ENCODE measurements at regions not wholly inside any gene's neighbourhood (a gene's known extent, or its start where the extent isn't known, plus 50 kb on each side); places are given as distances from the start of the nearest gene placed in this dataset.
A peak's percentile ranks its signal among the peaks of the same experiment; 100 is the strongest.

- no peak for DNase-seq (ENCODE audit: low read depth)
These were observed 112.2 kb upstream of the PJA1 start for GRCh38 chrX:69277369-69277990.

GRCh38 chrX:69268611-69269010, 103.4 kb upstream of the PJA1 start:
- no peak for DNase-seq (ENCODE audit: low read depth)

- no peak for DNase-seq (ENCODE audit: low read depth)
These were observed 98.9 kb upstream of the PJA1 start for GRCh38 chrX:69264158-69264581.

- DNase-seq (ENCODE audit: low read depth), result no peak
These were observed 98.1 kb upstream of the PJA1 start for GRCh38 chrX:69263251-69263820.

GRCh38 chrX:69262036-69262936, 97.0 kb upstream of the PJA1 start:
- DNase-seq (ENCODE audit: low read depth), result no peak

GRCh38 chrX:69260169-69260568, 94.9 kb upstream of the PJA1 start:
- DNase-seq (ENCODE audit: low read depth), result no peak

GRCh38 chrX:69258893-69259292, 93.6 kb upstream of the PJA1 start:
- no peak for DNase-seq (ENCODE audit: low read depth)

- no peak for DNase-seq (ENCODE audit: low read depth)
These were observed 92.4 kb upstream of the PJA1 start for GRCh38 chrX:69257499-69258127.

- DNase-seq (ENCODE audit: low read depth), result no peak
These were observed 91.0 kb upstream of the PJA1 start for GRCh38 chrX:69256291-69256565.

- no peak for DNase-seq (ENCODE audit: low read depth)
These were observed 90.4 kb upstream of the PJA1 start for GRCh38 chrX:69255441-69256290.

GRCh38 chrX:69253821-69254220, 88.6 kb upstream of the PJA1 start:
- no peak for DNase-seq (ENCODE audit: low read depth)

GRCh38 chrX:69243276-69243675, 78.0 kb upstream of the PJA1 start:
- DNase-seq (ENCODE audit: low read depth), result no peak

- no peak for DNase-seq (ENCODE audit: low read depth)
These were observed 73.6 kb upstream of the PJA1 start for GRCh38 chrX:69238887-69239231.

- no peak for DNase-seq (ENCODE audit: low read depth)
These were observed 73.0 kb upstream of the PJA1 start for GRCh38 chrX:69238114-69238886.

GRCh38 chrX:69237236-69237635, 72.0 kb upstream of the PJA1 start:
- no peak for DNase-seq (ENCODE audit: low read depth)

- DNase-seq (ENCODE audit: low read depth), result no peak
These were observed 71.4 kb upstream of the PJA1 start for GRCh38 chrX:69236641-69237040.

- DNase-seq (ENCODE audit: low read depth), result no peak
These were observed 69.4 kb upstream of the PJA1 start for GRCh38 chrX:69234624-69235023.

- DNase-seq (ENCODE audit: low read depth), result no peak
These were observed 67.7 kb upstream of the PJA1 start for GRCh38 chrX:69232945-69233344.

GRCh38 chrX:69231903-69232302, 66.7 kb upstream of the PJA1 start:
- no peak for DNase-seq (ENCODE audit: low read depth)

- peak; percentile 43 for DNase-seq (ENCODE audit: low read depth)
These were observed 64.2 kb upstream of the PJA1 start for GRCh38 chrX:69229436-69229835.

- no peak for DNase-seq (ENCODE audit: low read depth)
These were observed 63.5 kb upstream of the PJA1 start for GRCh38 chrX:69228732-69229131.

All from HS-5 (cell line).